ENCODE measurements at regions not wholly inside any gene's neighbourhood (a gene's known extent, or its start where the extent isn't known, plus 50 kb on each side); places are given as distances from the start of the nearest gene placed in this dataset.

GRCh38 chrX:28170713-28171112 is 189.5 kb upstream of the DCAF8L1 start:
- FAIRE-seq (no peak), ATAC-seq (no peak), DNase-seq (ENCODE audit: low spot score) (no peak)
- Histone ChIP-seq H3K27ac (ENCODE audit: extremely low read length, insufficient read depth, low read length) (no peak overlapping the region), H3K79me2 (ENCODE audit: insufficient read depth, low read length) (no peaks in the 10 kb centered on the region), H4K20me1 (ENCODE audit: insufficient read depth, low read length) (no peaks in the 10 kb centered on the region), H3K4me1 (ENCODE audit: insufficient read depth, low read length) (no peaks in the 10 kb centered on the region), H3K9me3 (ENCODE audit: low read length) (no peaks in the 10 kb centered on the region), H3K4me2 (ENCODE audit: low read depth, low read length) (no peak overlapping the region), H3K36me3 (replicated peaks in 1 of 2; ENCODE audit: control insufficient read depth in 1 of 2, insufficient read depth in 2 of 2, low read length in 2 of 2) (no peaks in the 10 kb centered on the region), H3K9ac (ENCODE audit: insufficient read depth, low read depth, low read length) (no peak overlapping the region), H3K4me3 (replicated peaks in 1 of 3; ENCODE audit: insufficient read depth in 1 of 3, low read depth in 2 of 3, low read length in 3 of 3) (no peak overlapping the region), H2AFZ (ENCODE audit: low read length) (no peak overlapping the region), H3K27me3 (ENCODE audit: control insufficient read depth in 1 of 2, insufficient read depth in 2 of 2, low read length in 2 of 2) (no peaks in the 10 kb centered on the region)
- WGBS (ENCODE audit: low lambda C conversion rate) = 4% methylated on average over 2 of the region's 2 CpGs
- intact Hi-C loops (cut with micrococcal nuclease; ENCODE audit: unreplicated experiment) (loop anchor here (10.0 kb wide), 1 partner anchor 1064 kb away; no protein-coding TSS in a partner anchor), in situ Hi-C loops (cut with HindIII; ENCODE audit: extremely low pct_ligation_motif_present, low pct_unique_long_range_greater_than_20kb) (no loop called here)
- POLR2A ChIA-PET = no interaction called here
- CTCF ChIA-PET (ENCODE audit: low intra/inter-chr PET ratio, low total read pairs) = no interaction called here
- BruUV-seq (replicated peaks) = no TSS peak
- no peak for TF ChIP-seq MTERF4 (CRISPR knock-in tag; IDR thresholded peaks at IDR 0.05)
- TF ChIP-seq ZNF687 (CRISPR knock-in tag; IDR thresholded peaks at IDR 0.05) = no peak
- no peak for TF ChIP-seq ZNF703 (CRISPR knock-in tag; IDR thresholded peaks at IDR 0.05; ENCODE audit: borderline replicate concordance)
- TF ChIP-seq, protein P1, sequence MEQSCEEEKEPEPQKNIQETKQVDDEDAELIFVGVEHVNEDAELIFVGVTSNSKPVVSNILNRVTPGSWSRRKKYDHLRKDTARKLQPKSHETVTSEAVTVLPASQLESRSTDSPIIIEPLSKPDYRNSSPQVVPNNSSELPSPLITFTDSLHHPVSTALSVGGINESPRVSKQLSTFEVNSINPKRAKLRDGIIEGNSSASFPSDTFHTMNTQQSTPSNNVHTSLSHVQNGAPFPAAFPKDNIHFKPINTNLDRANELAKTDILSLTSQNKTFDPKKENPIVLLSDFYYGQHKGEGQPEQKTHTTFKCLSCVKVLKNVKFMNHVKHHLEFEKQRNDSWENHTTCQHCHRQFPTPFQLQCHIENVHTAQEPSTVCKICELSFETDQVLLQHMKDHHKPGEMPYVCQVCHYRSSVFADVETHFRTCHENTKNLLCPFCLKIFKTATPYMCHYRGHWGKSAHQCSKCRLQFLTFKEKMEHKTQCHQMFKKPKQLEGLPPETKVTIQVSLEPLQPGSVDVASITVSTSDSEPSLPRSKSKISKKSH (CRISPR knock-in tag; IDR thresholded peaks at IDR 0.05; ENCODE audit: borderline replicate concordance) = no peak
- TF ChIP-seq NFIB (CRISPR knock-in tag; IDR thresholded peaks at IDR 0.05; ENCODE audit: borderline replicate concordance) = no peak
- TF ChIP-seq TEAD2 (CRISPR knock-in tag; IDR thresholded peaks at IDR 0.05) = no peak
- no peak for TF ChIP-seq ZNF652 (CRISPR knock-in tag; IDR thresholded peaks at IDR 0.05; ENCODE audit: borderline replicate concordance, low read depth)
- no peak for TF ChIP-seq ZBTB8A (CRISPR knock-in tag; IDR thresholded peaks at IDR 0.05; ENCODE audit: borderline replicate concordance, low read depth)
- TF ChIP-seq KAT2B (IDR thresholded peaks at IDR 0.05; ENCODE audit: borderline replicate concordance, low read depth, low read length) = no peak
- TF ChIP-seq, protein P2, sequence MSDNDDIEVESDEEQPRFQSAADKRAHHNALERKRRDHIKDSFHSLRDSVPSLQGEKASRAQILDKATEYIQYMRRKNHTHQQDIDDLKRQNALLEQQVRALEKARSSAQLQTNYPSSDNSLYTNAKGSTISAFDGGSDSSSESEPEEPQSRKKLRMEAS (IDR thresholded peaks at IDR 0.05) = no peak
- no peak for TF ChIP-seq ZNF644 (CRISPR knock-in tag; IDR thresholded peaks at IDR 0.05; ENCODE audit: low read depth)
- no peak for TF ChIP-seq XRCC5 (optimal IDR thresholded peaks at IDR 0.05; ENCODE audit: low read length)
- TF ChIP-seq, protein P3, sequence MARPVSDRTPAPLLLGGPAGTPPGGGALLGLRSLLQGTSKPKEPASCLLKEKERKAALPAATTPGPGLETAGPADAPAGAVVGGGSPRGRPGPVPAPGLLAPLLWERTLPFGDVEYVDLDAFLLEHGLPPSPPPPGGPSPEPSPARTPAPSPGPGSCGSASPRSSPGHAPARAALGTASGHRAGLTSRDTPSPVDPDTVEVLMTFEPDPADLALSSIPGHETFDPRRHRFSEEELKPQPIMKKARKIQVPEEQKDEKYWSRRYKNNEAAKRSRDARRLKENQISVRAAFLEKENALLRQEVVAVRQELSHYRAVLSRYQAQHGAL (CRISPR knock-in tag; IDR thresholded peaks at IDR 0.05; ENCODE audit: not compliant biosample characterization) = no peak
- TF ChIP-seq MED8 (CRISPR knock-in tag; IDR thresholded peaks at IDR 0.05; ENCODE audit: insufficient replicate concordance) = no peak
- no peak for TF ChIP-seq AGO2 (optimal IDR thresholded peaks at IDR 0.05; ENCODE audit: low read depth, low read length)
- no peak for TF ChIP-seq MAZ (IDR thresholded peaks at IDR 0.05; ENCODE audit: borderline replicate concordance, low read depth, low read length)
- TF ChIP-seq MAZ (CRISPR knock-in tag; IDR thresholded peaks at IDR 0.05; ENCODE audit: low read depth) = no peak
- no peak for TF ChIP-seq ZNF207 (IDR thresholded peaks at IDR 0.05; ENCODE audit: borderline replicate concordance)
- TF ChIP-seq ZSCAN31 (CRISPR knock-in tag; IDR thresholded peaks at IDR 0.05; ENCODE audit: low read depth) = no peak
